GM23338 (cell line): ENCODE measurements at regions not wholly inside any gene's neighbourhood (a gene's known extent, or its start where the extent isn't known, plus 50 kb on each side); places are given as distances from the start of the nearest gene placed in this dataset.

Experiments
- ATAC-seq: fragments of 200-7000 bp; cut with Tn5 transposase; 3 replicates; pipeline ENCODE4 v1.9.1; 2020
- DNase-seq: peaks from one replicate; pipeline ENCODE4 v3.0.0-alpha.2; 2015; ENCODE audit warnings: low spot score
- H2AFZ ChIP-seq: fragments of 200-600 bp; sonication (generic); 2 replicates; pipeline ENCODE4 v1.8.0; 2016; ENCODE audit warnings: antibody characterized with exemption, mild to moderate bottlenecking, moderate library complexity
- H3F3A ChIP-seq: fragments of 200-600 bp; sonication (generic); replicated peaks from 2 replicates; pipeline ENCODE4 v1.8.0; 2017; ENCODE audit warnings: antibody characterized with exemption, mixed run types, low read depth
- H3K27ac ChIP-seq: fragments of 200-600 bp; sonication (generic); 2 replicates; pipeline ENCODE4 v1.6.1; 2016; ENCODE audit warnings: low read depth
- H3K27me3 ChIP-seq: fragments of 200-600 bp; sonication (generic); 2 replicates; pipeline ENCODE4 v1.8.0; 2016; ENCODE audit warnings: mild to moderate bottlenecking, mixed run types, moderate library complexity; ENCODE audit not compliant: insufficient read depth
- H3K36me3 ChIP-seq: fragments of 200-600 bp; sonication (generic); 2 replicates; pipeline ENCODE4 v1.8.0; 2016; ENCODE audit warnings: mild to moderate bottlenecking; ENCODE audit not compliant: insufficient read depth
- H3K4me1 ChIP-seq: fragments of 200-600 bp; sonication (generic); 2 replicates; pipeline ENCODE4 v1.8.0; 2016; ENCODE audit warnings: mild to moderate bottlenecking, moderate library complexity; ENCODE audit not compliant: insufficient read depth
- H3K4me2 ChIP-seq: fragments of 200-600 bp; sonication (generic); 2 replicates; pipeline ENCODE4 v1.7.1; 2017; ENCODE audit warnings: mixed run types
- H3K4me3 ChIP-seq: fragments of 200-600 bp; sonication (generic); 2 replicates; pipeline ENCODE4 v1.6.1; 2016; ENCODE audit warnings: mixed run types
- H3K79me2 ChIP-seq: fragments of 200-600 bp; sonication (generic); replicated peaks from 2 replicates; pipeline ENCODE4 v1.8.0; 2017; ENCODE audit warnings: mild to moderate bottlenecking; ENCODE audit not compliant: insufficient read depth
- H3K9me2 ChIP-seq: fragments of 200-600 bp; sonication (generic); 2 replicates; pipeline ENCODE4 v1.8.0; 2017; ENCODE audit not compliant: insufficient read depth
- H4K20me1 ChIP-seq: fragments of 200-600 bp; sonication (generic); replicated peaks from 2 replicates; pipeline ENCODE4 v1.8.0; 2017; ENCODE audit warnings: mild to moderate bottlenecking; ENCODE audit not compliant: insufficient read depth
- H3K27ac Mint-ChIP-seq: 2 replicates; pipeline ENCODE4 v1.8.0; 2020; ENCODE audit warnings: inconsistent platforms, mild to moderate bottlenecking, moderate library complexity, mixed read lengths
- H3K27me3 Mint-ChIP-seq: 3 replicates; pipeline ENCODE4 v1.8.0; 2022; ENCODE audit warnings: low read depth, mild to moderate bottlenecking, moderate library complexity, mixed read lengths, inconsistent platforms; ENCODE audit not compliant: insufficient read depth, poor library complexity
- H3K36me3 Mint-ChIP-seq: 3 replicates; pipeline ENCODE4 v1.8.0; 2021; ENCODE audit warnings: low read depth, mild to moderate bottlenecking, inconsistent platforms, moderate library complexity, mixed read lengths
- H3K4me1 Mint-ChIP-seq: 3 replicates; pipeline ENCODE4 v1.8.0; 2020; ENCODE audit warnings: mild to moderate bottlenecking, inconsistent platforms, mixed read lengths
- H3K4me3 Mint-ChIP-seq: 3 replicates; pipeline ENCODE4 v1.8.0; 2021; ENCODE audit warnings: moderate library complexity, mild to moderate bottlenecking, inconsistent platforms, mixed read lengths
- H3K9me3 Mint-ChIP-seq: 3 replicates; pipeline ENCODE4 v1.8.0; 2020; ENCODE audit warnings: moderate library complexity, mild to moderate bottlenecking, inconsistent platforms, mixed read lengths
- CREB1 ChIP-seq: fragments of 250-450 bp; sonication (Bioruptor Pico); IDR thresholded peaks from 2 replicates; pipeline ENCODE4 v1.5.0; 2020; ENCODE audit warnings: low read depth, mild to moderate bottlenecking, moderate library complexity
- EZH2 ChIP-seq: fragments of 200-600 bp; sonication (generic); IDR thresholded peaks from one replicate; pipeline ENCODE4 v1.8.0; 2017; ENCODE audit warnings: antibody characterized with exemption, mild to moderate bottlenecking, low read depth; ENCODE audit not compliant: unreplicated experiment
- REST ChIP-seq: IDR thresholded peaks from one replicate; pipeline ENCODE4 v1.6.1; 2018; ENCODE audit warnings: antibody characterized with exemption; ENCODE audit not compliant: unreplicated experiment
- STAT1 ChIP-seq: IDR thresholded peaks from one replicate; pipeline ENCODE4 v1.6.1; 2016; ENCODE audit warnings: antibody characterized with exemption; ENCODE audit not compliant: unreplicated experiment
- ZNF114 ChIP-seq: fragments of 250-450 bp; sonication (Bioruptor Pico); IDR thresholded peaks from 2 replicates; pipeline ENCODE4 v1.5.0; 2020; ENCODE audit warnings: mild to moderate bottlenecking, moderate library complexity
- ZNF331 ChIP-seq: fragments of 250-450 bp; sonication (Bioruptor Pico); IDR thresholded peaks from 2 replicates; pipeline ENCODE4 v1.5.0; 2020; ENCODE audit warnings: low read depth, mild to moderate bottlenecking, moderate library complexity
- ZNF462 ChIP-seq: fragments of 250-450 bp; sonication (Bioruptor Pico); IDR thresholded peaks from 2 replicates; pipeline ENCODE4 v1.5.0; 2020; ENCODE audit warnings: mild to moderate bottlenecking, moderate library complexity

- Histone ChIP-seq H3F3A (no peaks in the 10 kb centered on the region), H3K4me3 (no peak overlapping the region), H3K4me2 (no peak overlapping the region), H3K79me2 (no peaks in the 10 kb centered on the region), H4K20me1 (no peaks in the 10 kb centered on the region), H3K4me1 (peaks cover 15% of the 10 kb centered on the region), H2AFZ (no peak overlapping the region), H3K27ac (no peak overlapping the region), H3K9me2 (no peaks in the 10 kb centered on the region), H3K27me3 (no peaks in the 10 kb centered on the region), H3K36me3 (no peaks in the 10 kb centered on the region)
- no peaks in the 10 kb centered on the region for H3K9me3 Mint-ChIP-seq
- TF ChIP-seq ZNF331 (CRISPR knock-in tag) (no peak), ZNF114 (no peak)
- H3K4me3 Mint-ChIP-seq: no peak overlapping the region
- no peak overlapping the region for H3K27ac Mint-ChIP-seq
- no peaks in the 10 kb centered on the region for H3K27me3 Mint-ChIP-seq
- H3K4me1 Mint-ChIP-seq: peaks cover 12% of the 10 kb centered on the region
- no peak for ATAC-seq
- no peak for DNase-seq
- no peaks in the 10 kb centered on the region for H3K36me3 Mint-ChIP-seq
These were observed 54.9 kb upstream of the BLID start for GRCh38 chr11:122170815-122171475.

DNA sequence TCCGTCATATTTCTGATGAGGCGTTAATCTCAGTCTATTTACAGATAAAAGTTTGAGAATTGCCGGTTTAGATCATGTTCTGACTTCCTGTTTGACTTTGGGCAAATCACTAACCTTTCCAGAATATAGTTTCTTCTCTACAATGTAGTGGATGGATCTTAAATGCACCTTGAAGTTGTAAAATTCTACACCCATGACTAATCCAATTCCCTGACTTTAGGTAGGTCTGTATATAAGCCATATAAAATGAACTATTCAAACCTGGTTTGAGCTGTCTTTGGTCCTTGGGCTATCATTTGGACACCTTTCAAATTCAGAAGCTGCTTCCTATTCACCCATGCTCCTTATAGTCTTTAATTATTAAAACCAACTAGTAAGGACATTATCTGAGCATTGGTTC lies 52.2 kb upstream of the BLID start:
- Histone ChIP-seq H3K4me3 (no peak overlapping the region), H3K36me3 (no peaks in the 10 kb centered on the region), H4K20me1 (no peaks in the 10 kb centered on the region), H3K9me2 (no peaks in the 10 kb centered on the region), H3K4me2 (no peak overlapping the region), H3K27me3 (no peaks in the 10 kb centered on the region), H3K27ac (no peak overlapping the region), H3K4me1 (peaks cover 15% of the 10 kb centered on the region), H3F3A (no peaks in the 10 kb centered on the region), H2AFZ (no peak overlapping the region), H3K79me2 (no peaks in the 10 kb centered on the region)
- Mint-ChIP-seq H3K4me1 (peaks cover 12% of the 10 kb centered on the region), H3K27me3 (peaks cover 3% of the 10 kb centered on the region), H3K27ac (no peak overlapping the region), H3K4me3 (no peak overlapping the region), H3K9me3 (no peaks in the 10 kb centered on the region), H3K36me3 (no peaks in the 10 kb centered on the region)
- TF ChIP-seq ZNF331 (CRISPR knock-in tag): no peak
- TF ChIP-seq CREB1 (CRISPR knock-in tag): no peak
- TF ChIP-seq ZNF114: no peak
- DNase-seq (no peak), ATAC-seq (no peak)

DNA sequence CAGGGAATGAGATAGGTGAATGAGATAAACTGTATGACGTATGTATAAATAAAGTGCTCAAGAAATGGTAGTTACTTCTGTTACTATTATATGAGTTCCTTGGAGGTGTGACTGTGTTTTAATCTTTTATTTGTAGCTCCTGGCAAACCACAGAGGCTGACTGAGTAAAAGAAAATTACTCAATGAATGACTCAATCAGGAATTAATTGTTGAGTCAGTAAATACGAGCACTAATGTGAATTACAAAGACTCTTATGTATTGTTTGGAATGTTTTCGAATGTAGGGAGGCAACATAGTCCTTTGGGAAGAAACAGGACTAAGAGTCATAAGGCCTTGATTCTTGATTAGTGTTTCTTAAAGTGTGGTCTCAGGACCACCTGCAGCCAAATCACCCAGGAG lies 51.1 kb upstream of the BLID start:
- no peaks in the 10 kb centered on the region for H3K36me3 ChIP-seq
- no peaks in the 10 kb centered on the region for H3K36me3 Mint-ChIP-seq
- no peak overlapping the region for H3K27ac ChIP-seq
- DNase-seq (peak; percentile 12), ATAC-seq (no peak)
- no peaks in the 10 kb centered on the region for H3K9me2 ChIP-seq
- no peak overlapping the region for H3K4me3 ChIP-seq
- peaks cover 12% of the 10 kb centered on the region for H3K4me1 Mint-ChIP-seq
- no peak overlapping the region for H3K27ac Mint-ChIP-seq
- H3K79me2 ChIP-seq: no peaks in the 10 kb centered on the region
- peak overlapping the region; percentile 18 for H3K4me2 ChIP-seq
- H3K9me3 Mint-ChIP-seq: no peaks in the 10 kb centered on the region
- no peak overlapping the region for H2AFZ ChIP-seq
- no peaks in the 10 kb centered on the region for H3F3A ChIP-seq
- no peaks in the 10 kb centered on the region for H4K20me1 ChIP-seq
- H3K4me3 Mint-ChIP-seq: no peak overlapping the region
- peaks cover 3% of the 10 kb centered on the region for H3K27me3 Mint-ChIP-seq
- no peaks in the 10 kb centered on the region for H3K27me3 ChIP-seq
- H3K4me1 ChIP-seq: peaks cover 15% of the 10 kb centered on the region
- TF ChIP-seq ZNF462 (CRISPR knock-in tag): no peak
- TF ChIP-seq EZH2: no peak
- no peak for TF ChIP-seq REST
- no peak for TF ChIP-seq STAT1
